Gastroesophageal sphincter (tissue), 4 donors: ENCODE measurements at regions not wholly inside any gene's neighbourhood (a gene's known extent, or its start where the extent isn't known, plus 50 kb on each side); places are given as distances from the start of the nearest gene placed in this dataset.
"Not testable (repeated sequence)": the region's sequence is repeated elsewhere in the genome, so short reads cannot be mapped to it uniquely, and the experiment has no call there.

Experiments
- ATAC-seq: fragments of 150-250 bp; one replicate; pipeline ENCODE4 v1.9.1; 2016; ENCODE audit warnings: mild to moderate bottlenecking, moderate library complexity
- H3K27ac ChIP-seq, 4 donors: fragments of 200-600 bp; sonication (generic) in 3 of 4; 1 replicate in 3 of 4; 2 replicates in 1 of 4; pipeline ENCODE4 v1.5.1; 2016 to 2019
- H3K27me3 ChIP-seq: fragments of 200-600 bp; sonication (generic); one replicate; pipeline ENCODE4 v1.5.1; 2019
- H3K36me3 ChIP-seq, 2 donors: fragments of 200-600 bp; sonication (generic); one replicate each; pipeline ENCODE4 v1.5.1; 2019; ENCODE audit warnings: control low read depth in 1 of 2
- H3K4me1 ChIP-seq, 3 donors: fragments of 200-600 bp; sonication (generic); 1 replicate in 2 of 3; 2 replicates in 1 of 3; pipeline ENCODE4 v1.5.1; 2016 to 2019; ENCODE audit warnings: control low read depth in 2 of 3
- H3K4me3 ChIP-seq, 2 donors: fragments of 200-600 bp; sonication (generic); one replicate each; pipeline ENCODE4 v1.5.1; 2019; ENCODE audit warnings: mild to moderate bottlenecking in 1 of 2, moderate library complexity in 1 of 2
- H3K9me3 ChIP-seq, 3 donors: fragments of 200-600 bp; sonication (generic); one replicate each; pipeline ENCODE4 v1.5.1; 2017 to 2019; ENCODE audit warnings: control low read depth in 2 of 3
- EP300 ChIP-seq: sonication (generic); formaldehyde crosslinking; IDR thresholded peaks from one replicate; pipeline ENCODE4 v1.6.1; 2017; ENCODE audit warnings: antibody characterized with exemption, mild to moderate bottlenecking
- POLR2A ChIP-seq, 2 donors: fragments of 450-650 bp; IDR thresholded peaks; one replicate each; pipeline ENCODE4 v1.6.1; 2017; ENCODE audit warnings: antibody characterized with exemption in 2 of 2, mild to moderate bottlenecking in 2 of 2, moderate library complexity in 1 of 2
- POLR2AphosphoS5 ChIP-seq: sonication (generic); formaldehyde crosslinking; IDR thresholded peaks from one replicate; pipeline ENCODE4 v1.6.1; 2017; ENCODE audit warnings: antibody characterized with exemption
- WGBS, 2 donors: methylation state at CpG; one replicate each; pipeline ENCODE4 v1.1.5; 2018; ENCODE audit warnings: low coverage in 1 of 2; 5-methylcytosine and 5-hydroxymethylcytosine counted together
- TF ChIP-seq, protein P1 (sequence below), 4 experiments: fragments of 200-600 bp in 2 of 4; fragments of 450-650 bp in 2 of 4; sonication (generic) in 1 of 4; IDR thresholded peaks; one replicate each; pipeline ENCODE4 v1.5.1; 2017 to 2019; ENCODE audit warnings: antibody characterized with exemption in 4 of 4, mild to moderate bottlenecking in 2 of 4, moderate library complexity in 2 of 4

GRCh38 chr11:48649064-48649463 lies 160.5 kb downstream of the OR4A47 start:
- H3K4me1 ChIP-seq, H3K36me3 ChIP-seq, H3K27ac ChIP-seq, H3K4me3 ChIP-seq, H3K27me3 ChIP-seq, ATAC-seq: not testable (repeated sequence)
- 90 to 100% methylated on average over 1 to 2 of the region's 3 CpGs for WGBS, 2 donors
- peaks cover 0 to 55% (median 0%) of the 10 kb centered on the region in 3 donors for H3K9me3 ChIP-seq

DNA sequence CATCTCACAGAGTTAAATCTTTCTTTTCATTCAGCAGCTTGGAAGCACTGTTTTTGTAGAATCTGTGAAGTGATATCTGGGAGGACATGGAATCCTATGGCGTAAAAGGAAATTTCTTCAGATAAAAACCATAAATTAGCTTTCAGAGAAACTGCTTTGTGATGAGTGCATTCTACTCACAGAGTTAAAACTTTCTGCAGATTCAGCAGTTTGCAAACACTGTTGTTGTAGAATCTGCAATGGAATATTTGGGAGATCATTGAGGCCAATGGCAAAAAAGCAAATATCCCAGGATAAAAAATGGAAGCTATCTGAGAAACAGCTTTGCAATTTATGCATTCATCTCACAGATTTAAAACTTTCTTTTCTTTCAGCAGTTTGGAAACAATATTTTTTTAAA lies 180.6 kb downstream of the OR4A47 start:
- no peak for ATAC-seq
- H3K27ac ChIP-seq = no peak overlapping the region
- H3K27me3 ChIP-seq = no peaks in the 10 kb centered on the region
- TF ChIP-seq, protein P1, sequence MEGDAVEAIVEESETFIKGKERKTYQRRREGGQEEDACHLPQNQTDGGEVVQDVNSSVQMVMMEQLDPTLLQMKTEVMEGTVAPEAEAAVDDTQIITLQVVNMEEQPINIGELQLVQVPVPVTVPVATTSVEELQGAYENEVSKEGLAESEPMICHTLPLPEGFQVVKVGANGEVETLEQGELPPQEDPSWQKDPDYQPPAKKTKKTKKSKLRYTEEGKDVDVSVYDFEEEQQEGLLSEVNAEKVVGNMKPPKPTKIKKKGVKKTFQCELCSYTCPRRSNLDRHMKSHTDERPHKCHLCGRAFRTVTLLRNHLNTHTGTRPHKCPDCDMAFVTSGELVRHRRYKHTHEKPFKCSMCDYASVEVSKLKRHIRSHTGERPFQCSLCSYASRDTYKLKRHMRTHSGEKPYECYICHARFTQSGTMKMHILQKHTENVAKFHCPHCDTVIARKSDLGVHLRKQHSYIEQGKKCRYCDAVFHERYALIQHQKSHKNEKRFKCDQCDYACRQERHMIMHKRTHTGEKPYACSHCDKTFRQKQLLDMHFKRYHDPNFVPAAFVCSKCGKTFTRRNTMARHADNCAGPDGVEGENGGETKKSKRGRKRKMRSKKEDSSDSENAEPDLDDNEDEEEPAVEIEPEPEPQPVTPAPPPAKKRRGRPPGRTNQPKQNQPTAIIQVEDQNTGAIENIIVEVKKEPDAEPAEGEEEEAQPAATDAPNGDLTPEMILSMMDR (IDR thresholded peaks at IDR 0.05) = no peak
- TF ChIP-seq EP300 (no peak), POLR2A (IDR thresholded peaks at IDR 0.05) (no peak), POLR2AphosphoS5 (no peak)
- no peaks in the 10 kb centered on the region for H3K36me3 ChIP-seq
- no peaks in the 10 kb centered on the region for H3K4me1 ChIP-seq
- H3K9me3 ChIP-seq = peaks cover 0 to 99% (median 0%) of the 10 kb centered on the region in 3 donors
- no peak overlapping the region for H3K4me3 ChIP-seq
- 61% methylated on average over 1 of the region's 1 CpG; no CpG with 5 or more reads in 1 of the 2 donors for WGBS, 2 donors

- ATAC-seq = no peak
- TF ChIP-seq, protein P1 (IDR thresholded peaks at IDR 0.05) = no peak
- TF ChIP-seq EP300 (no peak), POLR2A (IDR thresholded peaks at IDR 0.05) (no peak), POLR2AphosphoS5 (no peak)
- Histone ChIP-seq H3K27ac (no peak overlapping the region), H3K27me3 (no peaks in the 10 kb centered on the region), H3K9me3 (peaks cover 0 to 74% (median 0%) of the 10 kb centered on the region in 3 donors), H3K4me3 (no peak overlapping the region), H3K4me1 (no peaks in the 10 kb centered on the region), H3K36me3 (no peaks in the 10 kb centered on the region)
- WGBS, 2 donors = 86 to 90% methylated on average over 2 to 3 of the region's 3 CpGs
These were observed 187.4 kb downstream of the OR4A47 start for GRCh38 chr11:48675945-48676344.

DNA sequence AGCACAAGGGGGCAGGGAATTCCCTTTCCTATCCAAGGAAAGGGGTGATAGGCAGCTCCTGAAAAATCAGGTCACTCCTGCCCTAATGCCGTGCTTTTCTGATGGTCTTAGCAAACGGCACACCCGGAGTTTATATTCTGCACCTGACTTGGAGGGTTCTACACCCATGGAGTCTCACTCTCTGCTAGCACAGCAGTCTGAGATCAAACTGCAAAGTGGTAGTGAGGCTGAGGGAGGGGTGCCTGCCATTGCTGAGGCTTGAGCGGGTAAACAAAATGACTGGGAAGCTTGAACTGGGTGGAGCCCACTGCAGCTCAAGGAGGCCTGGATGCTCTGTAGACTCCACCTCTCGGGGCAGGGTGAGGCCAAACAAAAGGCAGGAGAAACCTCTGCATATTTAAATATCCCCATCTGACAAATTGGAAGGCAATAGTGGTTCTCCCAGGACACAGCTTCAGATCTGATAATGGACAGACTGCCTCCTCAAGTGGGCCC lies 194.7 kb downstream of the OR4A47 start:
- Histone ChIP-seq H3K27me3 (no peaks in the 10 kb centered on the region), H3K4me3 (no peak overlapping the region), H3K9me3 (peaks cover 0 to 51% (median 0%) of the 10 kb centered on the region in 3 donors), H3K4me1 (no peaks in the 10 kb centered on the region), H3K27ac (no peak overlapping the region), H3K36me3 (no peaks in the 10 kb centered on the region)
- WGBS, 2 donors = no CpG with 5 or more reads among the region's 5 CpGs
- ATAC-seq = no peak
- TF ChIP-seq POLR2AphosphoS5 = no peak
- no peak for TF ChIP-seq POLR2A (IDR thresholded peaks at IDR 0.05)
- no peak for TF ChIP-seq EP300
- TF ChIP-seq, protein P1 (IDR thresholded peaks at IDR 0.05) = no peak

GRCh38 chr11:48729503-48729902 lies 240.9 kb downstream of the OR4A47 start:
- H3K36me3 ChIP-seq, H3K27ac ChIP-seq, H3K4me1 ChIP-seq, H3K4me3 ChIP-seq, ATAC-seq, H3K27me3 ChIP-seq: not testable (repeated sequence)
- WGBS, 2 donors = 89 to 100% methylated on average over 1 to 2 of the region's 5 CpGs
- peaks cover 0 to 72% (median 0%) of the 10 kb centered on the region in 3 donors for H3K9me3 ChIP-seq

DNA sequence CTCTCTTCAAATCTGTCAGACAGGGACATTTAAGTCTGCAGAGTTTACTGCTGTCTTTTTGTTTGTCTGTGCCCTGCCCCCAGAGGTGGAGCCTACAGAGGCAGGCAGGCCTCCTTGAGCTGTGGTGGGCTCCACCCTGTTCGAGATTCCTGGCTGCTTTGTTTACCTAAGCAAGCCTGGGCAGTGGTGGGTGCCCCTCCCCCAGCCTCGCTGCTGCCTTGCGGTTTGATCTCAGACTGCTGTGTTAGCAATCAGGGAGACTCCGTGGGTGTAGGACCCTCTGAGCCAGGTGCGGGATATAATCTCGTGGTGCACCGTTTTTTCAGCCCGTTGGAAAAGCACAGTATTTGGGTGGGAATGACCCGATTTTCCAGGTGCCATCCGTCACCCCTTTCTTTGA lies 233.6 kb downstream of the TRIM51G start:
- H3K9me3 ChIP-seq = peaks cover 0 to 52% (median 0%) of the 10 kb centered on the region in 3 donors
- not testable (repeated sequence) for H3K4me3 ChIP-seq, H3K36me3 ChIP-seq, H3K27me3 ChIP-seq, ATAC-seq, H3K4me1 ChIP-seq, H3K27ac ChIP-seq
- WGBS, 2 donors = 100% methylated on average over 1 of the region's 10 CpGs; no CpG with 5 or more reads in 1 of the 2 donors
